Breast epithelium (tissue), 4 donors: ENCODE measurements at regions not wholly inside any gene's neighbourhood (a gene's known extent, or its start where the extent isn't known, plus 50 kb on each side); places are given as distances from the start of the nearest gene placed in this dataset.

Experiments
- DNase-seq, 2 donors: peaks; one replicate each; pipeline ENCODE4 v3.0.0-alpha.2; 2019; ENCODE audit warnings: low spot score in 2 of 2
- H3K27ac ChIP-seq, 2 donors: fragments of 200-600 bp; sonication (generic) in 1 of 2; one replicate each; pipeline ENCODE4 v1.5.1; 2016 to 2019; ENCODE audit warnings: mild to moderate bottlenecking in 1 of 2
- H3K27me3 ChIP-seq, 2 donors: fragments of 200-600 bp; sonication (generic) in 1 of 2; one replicate each; pipeline versions ENCODE4 v1.5.1 to v1.6.0; 2017 to 2019; ENCODE audit warnings: control low read depth in 1 of 2, mild to moderate bottlenecking in 1 of 2
- H3K36me3 ChIP-seq: fragments of 200-600 bp; one replicate; pipeline ENCODE4 v1.5.1; 2019
- H3K4me1 ChIP-seq, 2 donors: fragments of 200-600 bp; sonication (generic); one replicate each; pipeline ENCODE4 v1.5.1; 2016 to 2019; ENCODE audit warnings: control low read depth in 1 of 2
- H3K4me3 ChIP-seq, 3 donors: fragments of 200-600 bp; sonication (generic); 1 replicate in 2 of 3; 2 replicates in 1 of 3; pipeline ENCODE4 v1.5.1; 2016 to 2019; ENCODE audit warnings: mild to moderate bottlenecking in 3 of 3, moderate library complexity in 2 of 3
- H3K9me3 ChIP-seq, 2 donors: fragments of 200-600 bp; sonication (generic) in 1 of 2; one replicate each; pipeline ENCODE4 v1.5.1; 2016 to 2019; ENCODE audit warnings: control low read depth in 1 of 2
- CTCF ChIP-seq, 3 donors: fragments of 450-650 bp; IDR thresholded peaks; one replicate each; pipeline ENCODE4 v1.5.1; 2016 to 2017; ENCODE audit warnings: antibody characterized with exemption in 3 of 3, mild to moderate bottlenecking in 3 of 3, moderate library complexity in 3 of 3
- POLR2A ChIP-seq: fragments of 450-650 bp; IDR thresholded peaks from one replicate; pipeline ENCODE4 v1.6.1; 2016; ENCODE audit warnings: antibody characterized with exemption, mild to moderate bottlenecking, moderate library complexity
- POLR2AphosphoS5 ChIP-seq, 3 donors: sonication (generic); formaldehyde crosslinking; IDR thresholded peaks; one replicate each; pipeline ENCODE4 v1.6.1; 2017; ENCODE audit warnings: antibody characterized with exemption in 3 of 3
- intact Hi-C: fragments of 100-400 bp; cut with DNase I; formaldehyde crosslinking; loops from one replicate; pipeline ENCODE4 v1.15.1; 2023; ENCODE audit warnings: low total_unique reads

GRCh38 chr6:2381872-2382661, 136.7 kb upstream of the GMDS start:
- Histone ChIP-seq H3K36me3 (no peaks in the 10 kb centered on the region), H3K4me1 (no peaks in the 10 kb centered on the region), H3K4me3 (no peak overlapping the region), H3K9me3 (no peaks in the 10 kb centered on the region), H3K27ac (no peak overlapping the region), H3K27me3 (no peaks in the 10 kb centered on the region)
- no peak for DNase-seq
- intact Hi-C loops: no loop called here
- TF ChIP-seq CTCF (IDR thresholded peaks at IDR 0.05): no peak
- no peak for TF ChIP-seq POLR2AphosphoS5 (IDR thresholded peaks at IDR 0.05)

- Histone ChIP-seq H3K36me3 (no peaks in the 10 kb centered on the region), H3K27me3 (no peaks in the 10 kb centered on the region), H3K9me3 (no peaks in the 10 kb centered on the region), H3K27ac (no peak overlapping the region), H3K4me1 (no peaks in the 10 kb centered on the region), H3K4me3 (no peak overlapping the region)
- intact Hi-C loops: no loop called here
- TF ChIP-seq CTCF (IDR thresholded peaks at IDR 0.05) (no peak), POLR2AphosphoS5 (IDR thresholded peaks at IDR 0.05) (no peak), POLR2A (no peak)
- no peak for DNase-seq
Observed at GRCh38 chr6:2378891-2379652, 133.7 kb upstream of the GMDS start.

DNA sequence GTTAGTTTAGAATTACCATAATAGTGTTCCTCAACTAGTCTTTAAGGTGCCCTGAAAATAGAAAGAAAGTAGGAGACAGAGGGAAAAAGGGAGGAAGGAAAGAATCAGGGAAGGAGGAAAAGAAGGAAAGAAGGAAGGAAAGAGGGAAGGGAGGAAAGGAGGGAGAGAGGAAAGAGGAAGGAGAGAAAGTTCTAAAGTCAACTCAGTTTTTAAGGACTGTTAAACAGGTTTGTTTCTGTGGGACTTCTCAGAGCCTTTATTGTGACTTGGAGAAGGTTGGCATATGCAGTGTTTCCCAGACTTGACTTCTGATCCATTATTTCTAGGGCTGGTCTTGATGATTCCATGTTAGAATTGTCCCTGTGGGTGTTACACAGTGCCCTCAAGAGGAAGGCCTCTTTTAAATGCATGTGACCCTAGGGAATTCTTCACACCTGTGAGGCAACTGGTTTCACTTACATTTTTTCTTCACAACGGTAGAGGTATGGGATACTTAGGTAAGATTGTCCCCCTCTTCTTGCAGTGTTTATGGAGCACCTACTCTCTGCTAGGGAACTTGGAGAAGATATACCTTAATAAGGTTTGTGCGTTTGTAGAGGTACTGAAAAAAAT, 132.7 kb upstream of the GMDS start:
- H3K4me1 ChIP-seq: no peaks in the 10 kb centered on the region
- no peaks in the 10 kb centered on the region for H3K27me3 ChIP-seq
- H3K4me3 ChIP-seq: no peak overlapping the region
- intact Hi-C loops: no loop called here
- H3K27ac ChIP-seq: no peak overlapping the region
- no peak for DNase-seq
- TF ChIP-seq POLR2A (no peak), CTCF (IDR thresholded peaks at IDR 0.05) (no peak), POLR2AphosphoS5 (IDR thresholded peaks at IDR 0.05) (no peak)
- H3K9me3 ChIP-seq: no peaks in the 10 kb centered on the region
- no peaks in the 10 kb centered on the region for H3K36me3 ChIP-seq

- Histone ChIP-seq H3K4me3 (no peak overlapping the region), H3K4me1 (no peaks in the 10 kb centered on the region), H3K9me3 (no peaks in the 10 kb centered on the region), H3K27me3 (no peaks in the 10 kb centered on the region), H3K27ac (peak overlapping the region in 1 of 2 donors; percentile 4), H3K36me3 (no peaks in the 10 kb centered on the region)
- intact Hi-C loops: no loop called here
- DNase-seq: peak in 1 of 2 donors; percentile 55
- TF ChIP-seq CTCF (IDR thresholded peaks at IDR 0.05): no peak
- TF ChIP-seq POLR2AphosphoS5 (IDR thresholded peaks at IDR 0.05): no peak
- no peak for TF ChIP-seq POLR2A
Observed at GRCh38 chr6:2376429-2377355, 131.3 kb upstream of the GMDS start.
